ENCODE measurements at regions not wholly inside any gene's neighbourhood (a gene's known extent, or its start where the extent isn't known, plus 50 kb on each side); places are given as distances from the start of the nearest gene placed in this dataset.

- WGBS, 2 donors, result 29 to 32% methylated on average over 3 of the region's 3 CpGs
- H3K4me3 ChIP-seq (ENCODE audit: low read depth, poor library complexity, severe bottlenecking), result no peak overlapping the region
- DNase-seq (ENCODE audit: low spot score in 2 of 2), result no peak
- TF ChIP-seq CTCF (IDR thresholded peaks at IDR 0.05) (no peak), POLR2A (IDR thresholded peaks at IDR 0.05) (no peak)
- intact Hi-C loops (cut with DNase I; ENCODE audit: low total_unique reads), result no loop called here
These were observed 367.5 kb upstream of the GRID2 start for GRCh38 chr4:91936311-91936710.

DNA sequence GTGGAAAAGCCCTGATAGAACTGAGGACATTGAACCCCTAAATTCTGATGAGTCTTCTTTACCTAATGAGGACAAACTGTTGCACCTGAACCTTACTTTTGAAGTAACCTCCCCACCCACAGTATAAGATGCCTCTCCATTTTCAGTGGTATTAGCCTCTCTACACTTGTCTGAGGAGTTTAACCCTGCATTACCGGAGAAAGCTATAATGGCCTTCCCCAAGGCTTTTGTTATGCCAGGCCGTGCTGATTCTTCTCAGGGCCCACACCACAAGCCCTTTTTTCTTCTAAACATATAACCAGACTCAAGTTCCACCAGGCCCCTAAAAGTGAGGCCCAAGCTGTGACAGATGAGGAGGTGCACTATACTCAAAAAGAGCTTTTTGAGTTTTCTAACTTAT lies 345.8 kb upstream of the GRID2 start:
- no peak overlapping the region for H3K4me3 ChIP-seq (ENCODE audit: low read depth, poor library complexity, severe bottlenecking)
- no peak for TF ChIP-seq CTCF (IDR thresholded peaks at IDR 0.05)
- WGBS, 2 donors, result 69 to 81% methylated on average over 2 of the region's 2 CpGs
- no peak for DNase-seq (ENCODE audit: low spot score in 2 of 2)
- intact Hi-C loops (cut with DNase I; ENCODE audit: low total_unique reads), result no loop called here

DNA sequence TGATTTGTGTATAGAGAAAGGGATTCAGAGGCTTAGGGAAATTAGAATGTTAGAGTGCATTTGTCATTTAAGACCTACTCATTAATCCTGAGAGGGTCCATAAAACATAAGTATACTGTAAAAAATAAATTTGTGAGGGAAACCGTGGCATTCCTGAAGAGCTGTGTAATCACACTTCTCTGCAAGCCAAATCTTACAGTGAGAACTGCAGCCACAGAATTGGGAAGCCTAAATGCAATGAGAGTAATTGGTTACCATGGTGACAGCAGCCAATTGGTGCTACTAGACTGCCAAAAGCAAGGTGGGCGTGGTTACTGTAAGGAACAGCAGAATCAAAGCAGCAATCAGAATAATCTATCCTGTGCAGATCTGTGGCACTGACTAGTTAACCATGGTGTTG lies 345.2 kb upstream of the GRID2 start:
- no peak overlapping the region for H3K4me3 ChIP-seq (ENCODE audit: low read depth, poor library complexity, severe bottlenecking)
- no peak for DNase-seq (ENCODE audit: low spot score in 2 of 2)
- intact Hi-C loops (cut with DNase I; ENCODE audit: low total_unique reads), result no loop called here
- TF ChIP-seq POLR2A (IDR thresholded peaks at IDR 0.05), result no peak
- 15 to 30% methylated on average over 2 of the region's 2 CpGs for WGBS, 2 donors

- TF ChIP-seq CTCF (IDR thresholded peaks at IDR 0.05) (no peak), POLR2A (IDR thresholded peaks at IDR 0.05) (no peak)
- intact Hi-C loops (cut with DNase I; ENCODE audit: low total_unique reads), result no loop called here
- H3K4me3 ChIP-seq (ENCODE audit: low read depth, poor library complexity, severe bottlenecking), result no peak overlapping the region
- no peak for DNase-seq (ENCODE audit: low spot score in 2 of 2)
These were observed 342.3 kb upstream of the GRID2 start for GRCh38 chr4:91961504-91961903.

- intact Hi-C loops (cut with DNase I; ENCODE audit: low total_unique reads), result no loop called here
- DNase-seq (ENCODE audit: low spot score in 2 of 2), result no peak
- TF ChIP-seq POLR2A (IDR thresholded peaks at IDR 0.05), result no peak
- no peak for TF ChIP-seq CTCF (IDR thresholded peaks at IDR 0.05)
- 15 to 21% methylated on average over 3 of the region's 3 CpGs for WGBS, 2 donors
- H3K4me3 ChIP-seq (ENCODE audit: low read depth, poor library complexity, severe bottlenecking), result no peak overlapping the region
These were observed 340.3 kb upstream of the GRID2 start for GRCh38 chr4:91963486-91963885.

DNA sequence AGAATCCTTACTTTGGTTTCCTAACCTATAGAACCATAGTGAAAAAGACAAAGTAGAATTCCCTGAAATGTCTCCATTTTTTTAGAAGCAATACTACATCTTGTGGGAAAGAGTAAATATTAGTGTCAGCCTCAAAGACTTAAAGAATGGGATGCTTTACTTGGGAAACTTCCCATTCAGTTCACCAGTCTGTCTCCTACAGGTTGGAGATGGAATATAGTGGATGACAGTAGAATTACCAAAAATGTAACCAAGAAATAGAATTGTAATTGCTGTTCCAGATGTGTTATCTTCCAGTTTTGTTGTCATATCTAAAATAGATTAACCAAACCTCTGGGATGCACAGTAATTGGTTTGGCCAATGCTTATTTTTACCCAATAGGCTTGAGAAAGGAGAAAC lies 338.6 kb upstream of the GRID2 start:
- intact Hi-C loops (cut with DNase I; ENCODE audit: low total_unique reads), result no loop called here
- no peak overlapping the region for H3K4me3 ChIP-seq (ENCODE audit: low read depth, poor library complexity, severe bottlenecking)
- DNase-seq (ENCODE audit: low spot score in 2 of 2), result no peak
- no peak for TF ChIP-seq CTCF (IDR thresholded peaks at IDR 0.05)
- TF ChIP-seq POLR2A (IDR thresholded peaks at IDR 0.05), result no peak
